ENCODE measurements at regions not wholly inside any gene's neighbourhood (a gene's known extent, or its start where the extent isn't known, plus 50 kb on each side); places are given as distances from the start of the nearest gene placed in this dataset.

GRCh38 chrX:9308426-9308825 is 156.4 kb upstream of the TBL1X start:
- TF ChIP-seq, protein P1, sequence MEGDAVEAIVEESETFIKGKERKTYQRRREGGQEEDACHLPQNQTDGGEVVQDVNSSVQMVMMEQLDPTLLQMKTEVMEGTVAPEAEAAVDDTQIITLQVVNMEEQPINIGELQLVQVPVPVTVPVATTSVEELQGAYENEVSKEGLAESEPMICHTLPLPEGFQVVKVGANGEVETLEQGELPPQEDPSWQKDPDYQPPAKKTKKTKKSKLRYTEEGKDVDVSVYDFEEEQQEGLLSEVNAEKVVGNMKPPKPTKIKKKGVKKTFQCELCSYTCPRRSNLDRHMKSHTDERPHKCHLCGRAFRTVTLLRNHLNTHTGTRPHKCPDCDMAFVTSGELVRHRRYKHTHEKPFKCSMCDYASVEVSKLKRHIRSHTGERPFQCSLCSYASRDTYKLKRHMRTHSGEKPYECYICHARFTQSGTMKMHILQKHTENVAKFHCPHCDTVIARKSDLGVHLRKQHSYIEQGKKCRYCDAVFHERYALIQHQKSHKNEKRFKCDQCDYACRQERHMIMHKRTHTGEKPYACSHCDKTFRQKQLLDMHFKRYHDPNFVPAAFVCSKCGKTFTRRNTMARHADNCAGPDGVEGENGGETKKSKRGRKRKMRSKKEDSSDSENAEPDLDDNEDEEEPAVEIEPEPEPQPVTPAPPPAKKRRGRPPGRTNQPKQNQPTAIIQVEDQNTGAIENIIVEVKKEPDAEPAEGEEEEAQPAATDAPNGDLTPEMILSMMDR (IDR thresholded peaks at IDR 0.05; ENCODE audit: borderline replicate concordance, extremely low read depth, low read length, poor library complexity, severe bottlenecking), result no peak
- no peak for TF ChIP-seq EZH2 (IDR thresholded peaks at IDR 0.05; ENCODE audit: borderline replicate concordance, low read depth, low read length, severe bottlenecking)
